ENCODE measurements at regions not wholly inside any gene's neighbourhood (a gene's known extent, or its start where the extent isn't known, plus 50 kb on each side); places are given as distances from the start of the nearest gene placed in this dataset.

DNA sequence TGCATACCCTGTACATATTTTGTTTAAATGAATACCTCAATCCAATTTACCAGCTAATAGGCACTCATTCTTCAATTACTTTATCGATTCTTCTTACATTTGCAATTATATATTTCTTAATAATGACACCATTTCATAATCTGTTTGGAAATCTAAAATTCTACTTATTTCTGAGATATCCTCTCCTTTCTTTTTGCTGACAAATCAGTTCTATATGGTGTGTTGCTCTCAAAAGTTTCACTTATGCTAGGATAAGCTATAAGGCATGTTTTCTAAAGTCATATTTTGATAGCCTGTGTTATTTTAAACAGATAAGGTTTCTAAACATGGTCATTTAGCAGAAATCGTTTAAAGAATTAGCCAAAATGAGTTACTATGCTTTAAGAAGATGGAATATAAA is 140.6 kb upstream of the GJE1 start:
- Histone ChIP-seq H3K4me3 (no peak overlapping the region), H3K36me3 (no peaks in the 10 kb centered on the region), H3K4me1 (no peaks in the 10 kb centered on the region), H3K27me3 (no peaks in the 10 kb centered on the region), H3K27ac (no peak overlapping the region), H3K9me3 (peaks cover 0 to 4% (median 0%) of the 10 kb centered on the region in 3 donors)
- intact Hi-C loops (cut with DNase I; ENCODE audit: low total_unique reads) = no loop called here
- in situ Hi-C loops (cut with MboI; ENCODE audit: low sequenced_read_pairs in 4 of 4) = no loop called here
- TF ChIP-seq POLR2A (IDR thresholded peaks at IDR 0.05) = no peak
- TF ChIP-seq CTCF (IDR thresholded peaks at IDR 0.05 in 4 of 5, conservative IDR thresholded peaks at IDR 0.05 in 1 of 5) = no peak
- DNase-seq (no peak), ATAC-seq (no peak)

DNA sequence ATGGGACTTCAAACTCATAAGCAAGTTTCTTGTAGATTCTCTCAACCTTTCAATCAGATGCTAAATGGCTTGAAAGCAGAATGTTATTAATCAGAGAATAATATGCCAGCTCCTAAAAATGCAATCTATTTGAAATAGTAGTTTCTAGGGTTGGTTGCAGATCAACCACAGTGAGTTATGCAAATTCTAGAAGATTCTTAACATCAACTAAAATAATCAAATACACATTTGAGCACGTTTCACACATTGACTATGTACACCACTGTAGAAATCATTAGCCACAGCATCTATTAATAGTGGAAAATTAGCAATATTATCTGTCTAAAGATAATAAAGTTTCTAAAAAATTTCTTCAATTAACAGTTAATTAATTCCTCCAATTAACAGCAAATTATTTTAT is 141.9 kb upstream of the GJE1 start:
- no peaks in the 10 kb centered on the region for H3K36me3 ChIP-seq
- no peak overlapping the region for H3K27ac ChIP-seq
- H3K4me3 ChIP-seq = no peak overlapping the region
- intact Hi-C loops (cut with DNase I; ENCODE audit: low total_unique reads) = no loop called here
- no peaks in the 10 kb centered on the region for H3K4me1 ChIP-seq
- H3K27me3 ChIP-seq = no peaks in the 10 kb centered on the region
- DNase-seq (no peak), ATAC-seq (no peak)
- in situ Hi-C loops (cut with MboI; ENCODE audit: low sequenced_read_pairs in 4 of 4) = no loop called here
- no peak for TF ChIP-seq CTCF (IDR thresholded peaks at IDR 0.05 in 4 of 5, conservative IDR thresholded peaks at IDR 0.05 in 1 of 5)
- TF ChIP-seq POLR2A (IDR thresholded peaks at IDR 0.05) = no peak
- H3K9me3 ChIP-seq = no peaks in the 10 kb centered on the region

- intact Hi-C loops (cut with DNase I; ENCODE audit: low total_unique reads) = no loop called here
- no peak for DNase-seq
- H3K4me3 ChIP-seq = no peak overlapping the region
- no peaks in the 10 kb centered on the region for H3K9me3 ChIP-seq
- no peak for TF ChIP-seq POLR2A (IDR thresholded peaks at IDR 0.05)
- no peaks in the 10 kb centered on the region for H3K36me3 ChIP-seq
- in situ Hi-C loops (cut with MboI; ENCODE audit: low sequenced_read_pairs in 4 of 4) = no loop called here
- H3K27me3 ChIP-seq = no peaks in the 10 kb centered on the region
- H3K4me1 ChIP-seq = no peaks in the 10 kb centered on the region
- no peak for ATAC-seq
- H3K27ac ChIP-seq = no peak overlapping the region
These were observed 143.1 kb upstream of the GJE1 start for GRCh38 chr6:141989706-141989959.

GRCh38 chr6:141988954-141989705 is 143.6 kb upstream of the GJE1 start:
- Histone ChIP-seq H3K36me3 (no peaks in the 10 kb centered on the region), H3K27ac (no peak overlapping the region), H3K27me3 (no peaks in the 10 kb centered on the region), H3K9me3 (no peaks in the 10 kb centered on the region), H3K4me3 (no peak overlapping the region), H3K4me1 (no peaks in the 10 kb centered on the region)
- TF ChIP-seq POLR2A (IDR thresholded peaks at IDR 0.05) (no peak), CTCF (IDR thresholded peaks at IDR 0.05 in 4 of 5, conservative IDR thresholded peaks at IDR 0.05 in 1 of 5) (peak in 3 of 5 experiments; percentile 13 to 31 (median 13))
- DNase-seq (no peak), ATAC-seq (no peak)
- intact Hi-C loops (cut with DNase I; ENCODE audit: low total_unique reads) (no loop called here), in situ Hi-C loops (cut with MboI; ENCODE audit: low sequenced_read_pairs in 4 of 4) (no loop called here)

DNA sequence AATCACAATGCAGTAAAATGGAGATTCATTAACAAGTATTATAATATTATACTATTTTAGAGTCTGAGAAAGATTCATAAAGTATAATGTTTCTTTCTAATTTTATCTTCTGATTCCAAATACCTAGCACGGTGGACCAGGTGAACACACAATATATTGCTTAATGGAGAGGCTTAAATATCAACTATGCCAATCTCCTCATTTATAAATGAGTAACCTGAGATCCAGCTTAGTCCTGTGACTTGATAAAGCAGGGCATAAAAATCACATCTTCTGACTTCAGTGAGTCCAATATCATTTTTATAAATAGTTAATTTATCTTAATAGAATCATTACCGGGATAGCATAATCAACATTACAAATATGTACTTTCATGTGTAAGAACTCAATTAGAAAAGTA is 144.4 kb upstream of the GJE1 start:
- no peak for TF ChIP-seq POLR2A (IDR thresholded peaks at IDR 0.05)
- Histone ChIP-seq H3K27ac (no peak overlapping the region), H3K4me1 (no peaks in the 10 kb centered on the region), H3K27me3 (no peaks in the 10 kb centered on the region), H3K4me3 (no peak overlapping the region), H3K9me3 (no peaks in the 10 kb centered on the region), H3K36me3 (no peaks in the 10 kb centered on the region)
- intact Hi-C loops (cut with DNase I; ENCODE audit: low total_unique reads) = no loop called here
- no peak for ATAC-seq
- in situ Hi-C loops (cut with MboI; ENCODE audit: low sequenced_read_pairs in 4 of 4) = no loop called here
- DNase-seq = no peak

DNA sequence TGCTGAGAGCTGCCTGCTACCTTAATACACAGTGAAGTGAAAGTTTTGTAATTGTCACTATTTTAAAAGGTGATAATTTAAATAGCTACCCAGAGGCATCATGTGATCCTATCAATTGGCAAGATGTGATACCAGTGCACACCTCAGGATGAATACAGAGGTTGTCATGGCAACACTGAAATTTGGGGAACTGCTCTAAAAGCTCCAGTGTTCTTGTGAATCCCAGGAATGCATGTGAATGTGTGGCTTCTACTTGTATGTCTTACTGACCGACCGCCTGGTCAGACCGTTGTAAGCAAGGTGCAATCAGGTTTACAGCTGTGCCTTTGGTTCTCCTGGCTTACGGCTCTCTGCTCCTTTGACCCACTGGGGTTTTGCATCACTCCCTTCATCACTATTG is 146.3 kb upstream of the GJE1 start:
- Histone ChIP-seq H3K4me3 (no peak overlapping the region), H3K27ac (no peak overlapping the region), H3K27me3 (no peaks in the 10 kb centered on the region), H3K4me1 (no peaks in the 10 kb centered on the region), H3K9me3 (no peaks in the 10 kb centered on the region), H3K36me3 (no peaks in the 10 kb centered on the region)
- no peak for TF ChIP-seq CTCF (IDR thresholded peaks at IDR 0.05 in 4 of 5, conservative IDR thresholded peaks at IDR 0.05 in 1 of 5)
- TF ChIP-seq POLR2A (IDR thresholded peaks at IDR 0.05) = no peak
- in situ Hi-C loops (cut with MboI; ENCODE audit: low sequenced_read_pairs in 4 of 4) (no loop called here), intact Hi-C loops (cut with DNase I; ENCODE audit: low total_unique reads) (no loop called here)
- DNase-seq (no peak), ATAC-seq (no peak)
